HG03095 (cell line): ENCODE measurements at regions not wholly inside any gene's neighbourhood (a gene's known extent, or its start where the extent isn't known, plus 50 kb on each side); places are given as distances from the start of the nearest gene placed in this dataset.

Experiments
- ATAC-seq: cut with Tn5 transposase; IDR thresholded peaks from one replicate; pipeline ENCODE4 v1.9.1; 2021; ENCODE audit warnings: moderate library complexity; ENCODE audit not compliant: unreplicated experiment

DNA sequence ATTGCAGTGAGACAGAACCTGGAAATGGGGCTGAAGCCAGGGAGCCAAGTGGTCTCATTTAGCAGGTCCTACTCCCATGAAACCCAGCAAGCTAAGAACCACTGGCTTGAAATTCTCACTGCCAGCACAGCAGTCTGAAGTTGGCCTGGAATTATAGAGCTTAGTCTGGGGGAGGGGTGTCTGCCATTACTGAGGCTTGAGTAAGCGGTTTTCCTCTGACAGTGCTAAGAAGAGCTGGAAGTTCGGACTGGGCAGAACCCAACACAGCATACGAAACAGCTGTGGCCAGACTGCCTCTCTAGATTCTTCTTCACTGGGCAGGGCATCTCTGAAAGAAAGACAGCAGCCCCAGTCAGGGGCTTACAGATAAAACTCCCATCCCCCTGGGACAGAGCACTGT is 305.7 kb upstream of the SETBP1 start:
- no peak for ATAC-seq

DNA sequence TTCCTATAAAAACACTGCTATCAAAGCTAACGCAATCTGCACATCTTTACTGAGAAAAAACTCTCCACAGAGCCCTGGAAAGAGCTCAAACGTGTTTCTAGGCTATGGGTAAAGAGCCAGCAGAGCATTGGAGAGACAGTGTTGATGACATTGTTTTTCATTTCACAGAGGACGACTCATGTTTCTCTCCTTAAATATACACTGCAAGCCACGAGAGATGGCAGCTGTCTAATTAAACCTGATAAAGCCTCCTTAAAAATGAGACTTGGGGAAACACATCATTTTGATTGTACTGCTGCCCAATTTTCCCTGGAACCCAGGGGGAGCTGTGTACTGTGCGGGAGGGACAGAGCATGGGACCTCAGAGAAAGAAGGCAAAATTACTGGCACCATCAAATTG is 294.3 kb upstream of the SETBP1 start:
- ATAC-seq: no peak

DNA sequence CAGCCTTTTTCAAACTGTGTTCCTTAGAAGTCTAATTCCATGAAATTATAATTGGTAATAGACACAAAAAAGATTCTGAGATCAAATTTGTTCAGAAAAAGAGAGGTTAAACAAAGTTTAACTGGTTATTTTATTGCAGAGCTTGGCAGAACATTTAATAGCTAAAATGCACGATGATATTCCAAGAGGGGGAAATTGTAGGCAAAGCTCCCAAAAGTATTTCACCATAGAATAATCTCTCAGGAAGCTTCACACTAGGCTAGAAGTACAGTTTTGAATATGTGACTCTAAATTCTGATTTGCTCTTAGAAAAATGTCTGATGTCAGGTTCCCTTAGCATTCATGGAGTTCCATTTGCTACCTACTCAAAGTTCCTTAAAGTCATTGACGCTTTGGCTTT is 292.4 kb upstream of the SETBP1 start:
- no peak for ATAC-seq

DNA sequence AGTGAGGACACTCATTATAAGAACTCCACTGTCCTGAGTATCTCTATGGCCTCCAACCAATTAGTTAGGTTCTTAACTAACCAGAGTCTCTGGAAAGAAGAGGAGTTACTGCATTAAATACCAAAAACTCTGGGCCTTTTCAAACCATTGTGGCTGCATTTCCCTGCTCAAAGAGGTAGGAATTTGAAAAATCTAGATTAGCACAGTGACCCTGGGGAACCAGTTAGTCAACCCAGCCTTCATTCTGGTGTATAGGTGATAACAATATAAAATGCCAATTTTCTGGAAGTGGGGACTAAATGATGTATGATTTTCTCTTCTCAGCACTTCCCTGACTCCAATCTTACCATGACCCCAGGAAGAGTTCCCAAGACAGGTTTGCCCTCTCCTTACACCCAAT is 287.8 kb upstream of the SETBP1 start:
- no peak for ATAC-seq

DNA sequence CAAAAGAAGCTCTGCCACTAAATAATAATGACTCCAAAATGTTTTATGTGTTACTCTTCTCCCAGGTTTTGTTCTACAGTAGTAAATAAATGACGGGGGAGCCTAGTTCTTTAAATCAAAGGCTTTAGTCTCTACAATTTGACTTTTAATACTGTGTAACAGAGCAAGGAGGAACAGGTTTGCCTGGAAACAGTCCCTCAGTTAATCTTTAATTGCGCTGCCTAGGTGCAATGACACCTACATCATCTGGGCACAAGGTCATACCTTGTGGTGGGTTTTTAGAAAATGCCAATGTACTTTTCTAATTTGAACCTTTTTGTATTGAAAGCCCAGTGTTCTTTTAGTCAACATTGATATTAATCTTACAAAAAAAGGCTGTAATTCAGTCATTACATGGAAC is 287.3 kb upstream of the SETBP1 start:
- no peak for ATAC-seq

DNA sequence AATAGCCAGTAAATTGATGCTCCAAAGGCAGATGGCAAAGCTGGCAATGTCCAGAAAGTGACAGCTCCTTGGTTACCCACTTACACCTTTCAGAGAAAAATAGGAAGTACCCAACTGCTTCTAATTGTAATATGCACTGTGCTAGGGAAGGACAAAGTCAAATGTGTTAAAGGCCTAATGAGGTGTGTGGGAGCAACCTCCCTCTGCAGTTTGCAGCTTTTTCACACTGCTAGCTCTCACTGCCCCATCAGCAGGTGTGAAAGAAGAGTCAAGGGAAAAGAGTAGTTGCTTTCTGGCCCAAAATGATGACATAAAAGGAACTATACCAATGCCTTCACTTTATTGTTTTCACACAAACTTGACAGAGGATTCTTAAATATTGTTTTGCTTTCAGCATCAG is 284.1 kb upstream of the SETBP1 start:
- no peak for ATAC-seq

DNA sequence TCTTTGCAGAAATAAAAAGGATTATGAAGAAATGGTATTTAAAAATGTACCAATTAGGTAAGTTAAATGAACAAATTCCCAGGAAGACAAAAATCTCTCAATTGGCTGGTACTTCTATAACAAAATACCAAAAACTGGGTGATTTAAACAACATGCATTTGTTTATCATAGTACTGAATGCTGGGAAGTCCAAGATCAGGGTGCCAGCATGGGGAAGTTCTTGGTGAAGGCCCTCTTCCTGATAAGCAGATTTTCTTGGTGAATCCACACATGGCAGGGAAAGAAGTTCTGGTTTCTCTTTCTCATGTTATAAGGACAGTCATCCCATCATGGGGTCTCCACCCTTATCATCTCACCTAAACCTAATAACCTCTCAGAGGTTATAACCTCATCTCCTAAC is 271.6 kb upstream of the SETBP1 start:
- no peak for ATAC-seq

DNA sequence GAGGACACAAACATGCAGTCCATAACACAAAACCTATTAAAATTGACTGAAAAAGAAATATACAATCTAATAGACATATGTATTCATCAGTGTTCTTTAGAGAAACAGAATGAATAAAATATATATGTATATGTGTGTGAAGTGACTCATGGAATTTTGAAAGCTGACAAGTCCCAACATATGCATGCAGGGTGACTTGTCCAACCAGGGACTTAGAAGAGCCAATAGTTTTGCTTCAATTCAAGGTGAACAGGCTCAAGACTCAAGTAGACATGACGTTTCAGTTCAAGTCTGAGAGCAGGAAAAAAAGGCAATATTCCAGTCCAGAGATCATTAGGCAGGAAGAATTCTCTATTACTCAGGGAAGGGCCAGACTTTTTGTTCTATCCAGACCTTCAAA is 271.2 kb upstream of the SETBP1 start:
- ATAC-seq: no peak

DNA sequence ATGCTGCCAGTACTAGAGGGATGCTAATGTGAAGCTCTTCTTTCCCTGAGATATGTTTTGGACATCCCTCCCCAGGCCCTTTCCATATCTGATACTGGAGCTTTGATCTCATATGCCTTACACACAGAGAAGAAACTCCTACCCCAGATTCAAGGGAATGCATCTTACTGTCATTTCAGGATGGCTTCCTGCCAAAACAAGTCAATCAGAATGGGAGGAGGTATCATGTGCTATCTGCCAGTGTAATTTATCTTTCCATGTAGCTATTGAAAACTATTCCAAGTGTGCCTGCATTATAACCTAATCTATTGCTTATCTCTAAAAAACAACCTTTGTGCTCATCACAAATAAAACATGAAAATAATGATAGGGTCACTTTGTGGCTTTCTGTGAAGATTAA is 269.9 kb upstream of the SETBP1 start:
- no peak for ATAC-seq

DNA sequence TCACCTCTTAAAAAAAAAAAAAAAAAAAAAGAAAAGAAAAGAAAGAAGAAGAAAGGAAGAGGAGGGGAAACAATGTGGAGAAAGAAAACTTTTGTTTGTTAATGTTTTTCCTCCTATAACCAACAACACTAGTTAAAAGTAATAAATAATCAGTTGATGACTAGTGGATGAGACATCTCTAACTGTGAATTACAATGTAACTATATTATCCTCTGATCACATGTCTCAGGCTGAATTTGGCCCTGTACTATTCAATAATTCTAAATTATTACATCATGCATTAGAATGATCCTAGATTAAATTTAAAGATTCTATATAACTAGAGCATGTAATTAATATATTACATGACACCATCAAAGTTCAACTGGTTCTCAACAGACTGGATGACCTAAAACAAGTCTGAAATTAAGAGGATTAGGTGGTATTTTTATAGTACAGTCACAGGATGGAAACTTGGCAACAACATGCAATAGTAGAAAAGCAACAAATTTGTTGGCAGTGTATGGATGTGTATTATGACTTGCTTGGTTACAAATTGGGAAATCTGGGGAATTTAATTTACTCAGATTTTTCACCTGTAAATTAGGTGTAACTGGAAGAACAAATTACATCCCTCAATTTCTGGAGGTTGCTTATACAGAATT is 269.3 kb upstream of the SETBP1 start:
- ATAC-seq: no peak

DNA sequence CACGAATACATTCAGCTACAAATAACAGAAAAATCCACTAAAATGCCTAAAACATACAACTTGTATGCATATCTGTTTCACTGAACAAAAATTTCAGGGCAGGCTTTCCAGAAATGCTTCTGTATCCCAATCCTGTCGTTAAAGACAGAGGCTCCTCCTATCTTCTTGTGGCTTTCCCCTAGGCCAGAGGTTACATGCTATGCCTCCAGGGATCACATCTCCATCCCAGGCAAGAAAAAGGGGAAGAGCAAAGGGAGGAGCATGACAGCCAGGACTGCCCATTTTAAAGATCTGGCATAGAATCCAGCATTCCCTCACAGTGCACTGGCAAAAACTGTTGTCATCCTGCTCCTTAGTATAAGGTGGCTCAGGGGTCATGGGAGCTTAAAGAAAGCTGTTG is 268.7 kb upstream of the SETBP1 start:
- no peak for ATAC-seq

DNA sequence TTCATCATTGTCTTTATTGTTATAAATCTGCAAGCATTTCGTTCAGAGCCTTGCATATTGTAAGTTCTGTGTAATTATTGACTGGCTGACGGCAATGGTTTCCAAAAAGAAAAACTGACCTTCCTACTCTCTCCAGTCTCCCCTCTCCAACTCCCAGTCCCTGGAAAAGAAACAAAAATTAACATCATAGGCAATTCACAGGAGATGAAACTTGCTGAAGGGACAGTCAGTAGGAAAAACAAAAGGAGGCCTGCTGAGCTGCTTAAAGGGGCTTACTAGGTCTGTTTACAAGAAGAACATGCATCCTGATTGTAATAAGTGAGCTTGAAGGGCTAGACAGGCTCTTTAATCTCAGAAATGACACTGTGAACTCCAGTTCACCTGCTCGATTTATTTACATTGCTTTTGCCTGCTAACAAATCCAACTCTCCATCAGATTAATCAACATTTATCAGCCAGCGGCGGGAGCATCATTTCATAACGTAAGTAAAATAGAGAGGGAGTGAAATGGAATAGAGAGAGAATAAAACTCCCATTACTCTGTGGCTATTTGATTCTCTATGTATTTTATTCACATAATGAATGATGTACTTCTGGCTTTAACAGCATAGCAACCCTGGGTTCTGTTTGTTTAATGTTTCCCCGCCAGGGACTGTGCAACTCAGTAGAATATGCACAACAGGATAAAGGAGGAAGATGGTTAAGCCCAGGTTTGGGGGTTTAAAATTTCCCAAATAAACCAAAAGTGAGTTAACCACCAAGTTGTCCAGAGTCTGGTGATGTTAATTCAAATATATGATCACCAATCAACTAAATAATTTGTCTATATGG is 256.7 kb upstream of the SETBP1 start:
- ATAC-seq: no peak

DNA sequence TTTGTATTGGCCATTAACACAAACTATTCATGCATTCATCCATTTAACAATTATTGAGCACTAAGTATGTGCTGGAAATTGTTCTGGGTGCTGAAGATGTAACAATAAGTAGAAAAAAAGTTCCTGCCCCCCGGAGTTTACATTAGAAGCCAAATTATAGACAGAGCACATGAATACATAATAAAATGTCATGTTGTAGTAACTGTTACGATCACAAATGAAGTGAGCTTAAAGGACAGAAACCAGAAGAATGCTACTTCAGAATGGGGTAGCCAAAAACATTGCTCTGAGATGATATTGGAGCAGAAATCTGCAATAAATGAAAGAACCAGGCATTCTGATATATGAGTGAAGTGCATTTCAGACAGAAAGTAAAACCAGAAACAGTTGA is 256.0 kb upstream of the SETBP1 start:
- no peak for ATAC-seq

DNA sequence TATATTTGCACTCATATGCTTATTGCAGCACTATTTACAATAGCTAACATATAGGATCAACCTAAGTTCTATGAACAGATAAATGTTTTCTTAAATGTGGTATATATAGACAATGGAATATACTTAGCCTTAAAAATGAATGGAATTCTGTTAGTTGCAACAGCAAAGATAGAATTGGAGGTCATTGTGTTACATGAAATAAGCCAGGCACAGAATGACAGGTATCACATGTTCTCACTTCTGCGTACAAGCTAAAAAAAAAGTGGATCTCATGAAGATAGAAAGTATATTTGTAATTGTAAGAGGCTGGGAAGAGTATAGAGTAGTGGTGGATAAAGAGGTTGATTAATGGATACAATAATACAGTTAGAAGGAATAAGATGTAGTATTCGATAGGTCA is 255.5 kb upstream of the SETBP1 start:
- no peak for ATAC-seq

DNA sequence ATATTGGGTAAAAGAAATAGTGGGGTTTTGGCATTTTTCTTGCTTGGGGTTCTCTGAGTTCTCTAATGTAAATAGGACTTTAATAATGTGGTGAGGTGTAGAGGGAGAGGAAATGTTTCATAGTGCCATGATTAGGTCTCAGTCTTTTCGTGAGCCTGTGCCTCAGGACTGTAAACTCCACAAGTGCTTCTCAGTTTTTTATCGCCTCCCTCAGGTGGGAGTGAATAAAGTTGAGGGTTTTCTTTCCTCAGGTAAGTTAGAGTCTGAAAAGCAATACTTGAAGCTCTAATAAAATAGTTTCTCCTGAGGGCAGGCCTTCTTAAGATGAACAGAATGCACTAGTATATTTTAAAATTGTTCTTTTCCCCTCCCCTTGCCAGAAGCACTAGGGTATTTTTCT is 243.1 kb upstream of the SETBP1 start:
- ATAC-seq: no peak

DNA sequence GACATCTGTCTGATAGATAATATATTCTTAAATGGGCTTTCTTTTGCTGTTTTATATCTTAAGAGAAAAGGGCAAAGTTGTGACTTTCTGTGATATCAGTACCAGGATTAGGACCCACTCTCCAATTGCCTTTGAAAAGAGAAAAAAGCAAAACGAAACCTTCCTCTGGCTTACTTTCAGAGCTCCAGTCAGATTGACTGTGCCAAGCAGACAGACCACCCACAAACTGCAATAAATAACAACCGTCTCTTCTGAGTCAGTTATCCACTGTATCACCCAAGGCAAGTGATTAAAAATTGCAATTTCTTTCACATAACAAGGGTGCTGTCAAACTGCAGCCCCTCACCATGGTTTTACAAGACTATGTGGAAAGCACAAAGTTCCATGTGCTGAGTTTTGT is 230.5 kb upstream of the SETBP1 start:
- ATAC-seq: no peak

DNA sequence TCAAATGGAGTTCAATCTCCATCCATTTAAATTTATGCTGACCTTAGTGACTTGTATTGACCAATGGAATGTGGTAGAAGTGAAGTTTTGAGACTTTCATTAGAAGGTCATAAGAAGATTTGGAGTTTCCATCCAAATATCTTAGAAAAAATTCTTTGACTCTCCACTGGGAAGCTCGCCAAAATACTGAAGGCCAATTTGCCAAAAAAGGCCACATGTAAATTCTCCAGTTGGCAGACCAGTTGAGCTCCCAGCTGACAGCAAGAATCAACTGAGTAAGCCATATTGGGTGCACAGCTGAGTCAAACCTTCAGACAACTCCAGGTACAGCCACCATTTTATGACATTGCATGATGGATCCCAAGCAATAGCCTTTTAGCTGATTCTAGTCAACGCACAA is 228.3 kb upstream of the SETBP1 start:
- ATAC-seq: no peak

DNA sequence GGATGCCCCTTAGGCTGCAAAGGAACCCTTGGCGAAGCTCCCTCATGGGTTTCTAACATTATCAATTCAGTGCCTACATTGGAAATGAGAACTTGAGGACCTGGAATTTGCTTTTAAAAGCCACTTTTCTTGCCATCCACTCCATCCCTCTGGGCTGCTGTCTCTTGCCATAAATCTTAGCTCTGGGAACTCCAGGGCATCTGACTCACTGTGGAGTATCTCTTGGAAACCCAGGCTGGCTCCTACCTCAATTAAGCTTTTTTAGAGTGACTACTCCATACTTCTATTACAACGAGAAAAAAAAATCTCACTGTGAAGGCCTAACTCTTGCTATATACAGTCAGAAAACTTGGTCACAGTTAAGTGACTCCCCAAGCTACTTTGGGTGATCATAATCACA is 227.2 kb upstream of the SETBP1 start:
- no peak for ATAC-seq

DNA sequence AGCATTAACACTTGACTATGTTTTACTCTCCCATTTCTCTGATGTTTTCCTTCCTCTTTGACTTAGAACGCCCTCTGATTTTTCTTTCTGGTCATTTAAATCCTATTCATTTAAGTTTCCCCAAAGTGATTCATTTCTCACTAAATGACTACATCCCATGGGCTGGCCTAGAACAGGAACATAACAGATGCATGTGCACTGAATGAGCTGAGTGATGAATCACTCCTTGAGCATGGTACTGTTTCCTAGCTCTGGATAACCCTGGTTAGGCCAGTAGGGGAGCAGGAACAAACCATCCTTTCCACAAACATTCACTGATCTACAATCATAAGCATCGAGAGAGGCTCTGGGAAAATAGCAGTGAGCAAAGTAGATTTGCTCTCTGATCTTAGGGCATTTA is 221.9 kb upstream of the SETBP1 start:
- no peak for ATAC-seq

DNA sequence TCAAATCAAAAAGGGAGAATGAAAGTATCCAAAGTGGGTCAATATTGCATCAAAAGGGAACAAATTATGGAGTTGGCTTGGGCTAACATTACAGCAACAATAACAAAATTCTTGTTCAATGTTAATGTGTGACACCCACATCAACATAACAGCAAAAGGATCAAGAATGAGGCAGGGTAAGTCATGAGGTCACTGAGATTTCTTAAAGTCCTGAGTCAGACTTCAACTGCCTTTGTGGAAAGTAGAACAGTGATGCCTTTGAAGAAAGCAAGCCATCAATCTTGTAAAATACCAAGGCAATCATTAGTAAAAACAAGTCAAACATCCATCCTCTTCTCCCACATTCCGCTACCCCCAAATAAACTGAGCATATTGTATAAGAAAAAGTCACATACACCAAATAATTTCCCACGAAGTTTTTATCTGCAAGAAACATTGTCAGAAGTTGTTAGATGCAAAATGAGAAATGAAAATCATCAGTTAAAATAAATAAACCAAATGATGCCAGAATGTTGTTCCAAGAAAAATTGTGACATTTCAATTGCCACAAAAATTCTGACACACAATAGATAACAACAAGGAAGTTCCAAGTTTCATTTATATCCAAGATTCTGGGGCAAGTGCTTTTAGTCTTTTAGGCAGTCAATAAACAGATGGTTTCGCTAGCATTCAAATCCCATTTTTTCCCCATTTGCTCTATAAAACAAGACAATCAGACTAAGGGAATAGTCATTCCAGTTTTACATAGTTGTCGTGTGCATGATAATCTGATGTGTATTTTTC is 216.1 kb upstream of the SETBP1 start:
- no peak for ATAC-seq

DNA sequence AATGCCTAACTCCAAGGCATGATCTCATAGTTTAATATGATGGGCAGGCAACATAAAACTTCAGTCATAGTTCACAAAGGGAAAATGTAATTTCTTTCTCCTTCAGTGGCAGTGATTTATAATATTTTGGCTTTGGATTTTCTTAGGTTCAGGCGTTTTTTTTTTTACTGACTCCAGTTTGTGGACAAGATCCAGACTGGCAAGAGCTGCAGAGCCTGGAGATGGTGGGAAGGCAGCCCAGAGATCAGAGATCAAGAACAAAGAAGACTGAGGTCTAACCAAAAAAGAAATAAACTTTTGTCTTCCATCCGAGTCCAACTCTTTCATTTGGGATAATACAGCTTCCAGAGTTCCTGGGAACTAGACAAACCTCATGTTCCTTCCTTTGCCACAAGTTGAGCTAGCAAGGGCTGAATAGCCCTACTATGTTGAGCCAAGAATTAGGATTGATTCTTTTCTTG is 215.3 kb upstream of the SETBP1 start:
- no peak for ATAC-seq

DNA sequence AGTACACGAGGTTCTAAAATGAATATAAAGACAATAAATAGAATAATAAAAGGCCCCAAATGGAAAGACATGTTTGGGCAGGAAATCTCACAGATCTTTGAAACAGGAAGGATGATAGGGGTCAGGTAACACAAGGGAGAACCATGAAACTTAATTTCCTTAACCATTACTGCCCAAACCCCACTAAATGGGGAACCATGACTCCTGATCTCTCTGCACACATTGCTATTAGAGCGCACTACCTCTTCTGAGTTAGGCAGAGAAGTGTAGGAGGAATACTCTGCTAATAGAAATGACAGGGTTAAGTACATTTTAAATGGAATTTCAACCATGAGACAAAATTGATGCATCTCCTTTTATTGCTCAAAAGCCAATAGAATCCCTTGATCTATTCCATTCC is 213.7 kb upstream of the SETBP1 start:
- no peak for ATAC-seq
